GM19035 (cell line): ENCODE measurements at regions not wholly inside any gene's neighbourhood (a gene's known extent, or its start where the extent isn't known, plus 50 kb on each side); places are given as distances from the start of the nearest gene placed in this dataset.
A peak's percentile ranks its signal among the peaks of the same experiment; 100 is the strongest.

Source experiments
- ATAC-seq: cut with Tn5 transposase; IDR thresholded peaks from one replicate; pipeline ENCODE4 v1.9.1; 2021; ENCODE audit not compliant: unreplicated experiment

GRCh38 chr10:61157182-61157581 is 213.2 kb upstream of the RHOBTB1 start:
- ATAC-seq = no peak

- ATAC-seq = no peak
These were observed 209.8 kb upstream of the RHOBTB1 start for GRCh38 chr10:61153771-61154170.

- ATAC-seq = no peak
These were observed 207.1 kb upstream of the RHOBTB1 start for GRCh38 chr10:61151059-61151458.

GRCh38 chr10:61148451-61148850 is 204.5 kb upstream of the RHOBTB1 start:
- no peak for ATAC-seq

- ATAC-seq = no peak
These were observed 199.0 kb upstream of the RHOBTB1 start for GRCh38 chr10:61142987-61143386.

GRCh38 chr10:61140765-61141392 is 196.9 kb upstream of the RHOBTB1 start:
- peak; percentile 60 for ATAC-seq

GRCh38 chr10:61139592-61139953 is 195.6 kb upstream of the RHOBTB1 start:
- ATAC-seq = no peak

- no peak for ATAC-seq
These were observed 195.0 kb upstream of the RHOBTB1 start for GRCh38 chr10:61138708-61139591.

- ATAC-seq = no peak
These were observed 192.2 kb upstream of the RHOBTB1 start for GRCh38 chr10:61136139-61136538.

- peak; percentile 98 for ATAC-seq
These were observed 191.3 kb upstream of the RHOBTB1 start for GRCh38 chr10:61135276-61135721.

GRCh38 chr10:61130366-61130765 is 186.4 kb upstream of the RHOBTB1 start:
- no peak for ATAC-seq

- ATAC-seq = no peak
These were observed 184.2 kb upstream of the RHOBTB1 start for GRCh38 chr10:61128196-61128595.

- peak; percentile 83 for ATAC-seq
These were observed 181.7 kb upstream of the RHOBTB1 start for GRCh38 chr10:61125560-61126170.

- ATAC-seq = no peak
These were observed 181.0 kb upstream of the RHOBTB1 start for GRCh38 chr10:61124756-61125530.

- ATAC-seq = peak; percentile 61
These were observed 176.8 kb upstream of the RHOBTB1 start for GRCh38 chr10:61120805-61121204.

- no peak for ATAC-seq
These were observed 175.6 kb upstream of the RHOBTB1 start for GRCh38 chr10:61119573-61119972.

GRCh38 chr10:61115897-61116296 is 171.9 kb upstream of the RHOBTB1 start:
- ATAC-seq = no peak

- no peak for ATAC-seq
These were observed 168.8 kb upstream of the RHOBTB1 start for GRCh38 chr10:61112771-61113170.

GRCh38 chr10:61110936-61111335 is 167.0 kb upstream of the RHOBTB1 start:
- no peak for ATAC-seq

GRCh38 chr10:61110188-61110844 is 166.3 kb upstream of the RHOBTB1 start:
- no peak for ATAC-seq

- ATAC-seq = no peak
These were observed 164.9 kb upstream of the RHOBTB1 start for GRCh38 chr10:61108915-61109314.
